ENCODE measurements at regions not wholly inside any gene's neighbourhood (a gene's known extent, or its start where the extent isn't known, plus 50 kb on each side); places are given as distances from the start of the nearest gene placed in this dataset.
"Not testable (repeated sequence)": the region's sequence is repeated elsewhere in the genome, so short reads cannot be mapped to it uniquely, and the experiment has no call there.

GRCh38 chr15:61376961-61377360 lies 147.9 kb upstream of the RORA start:
- H3K36me3 ChIP-seq: no peaks in the 10 kb centered on the region
- H3K4me2 ChIP-seq: no peak overlapping the region
- H4K20me1 ChIP-seq: no peaks in the 10 kb centered on the region
- H3K4me3 ChIP-seq: no peak overlapping the region
- no peak overlapping the region for H3K27ac ChIP-seq
- no peaks in the 10 kb centered on the region for H3K4me1 ChIP-seq
- no peak overlapping the region for H3K9ac ChIP-seq
- H3K27me3 ChIP-seq: no peaks in the 10 kb centered on the region
- no peak for TF ChIP-seq Cebpa-rat (IDR thresholded peaks at IDR 0.05)
- H3K9me3 ChIP-seq (replicated peaks in 1 of 11): no peaks in the 10 kb centered on the region; a peak in 1 of 22 replicates

- H3K9ac ChIP-seq: no peak overlapping the region
- no peaks in the 10 kb centered on the region; a peak in 1 of 22 replicates for H3K9me3 ChIP-seq (replicated peaks in 1 of 11)
- TF ChIP-seq Cebpa-rat (IDR thresholded peaks at IDR 0.05): no peak
Observed at GRCh38 chr15:61376516-61376915, 147.4 kb upstream of the RORA start.

GRCh38 chr15:61374848-61375247 lies 145.7 kb upstream of the RORA start:
- Histone ChIP-seq H3K4me3 (no peak overlapping the region), H3K4me1 (no peaks in the 10 kb centered on the region), H3K9ac (no peak overlapping the region), H3K36me3 (no peaks in the 10 kb centered on the region), H3K9me3 (replicated peaks in 1 of 11) (no peaks in the 10 kb centered on the region; a peak in 1 of 22 replicates), H3K4me2 (no peak overlapping the region), H3K27ac (no peak overlapping the region), H3K27me3 (no peaks in the 10 kb centered on the region), H4K20me1 (no peaks in the 10 kb centered on the region)
- TF ChIP-seq Cebpa-rat (IDR thresholded peaks at IDR 0.05): no peak

More at GRCh38 chr15:61376516-61376915, 147.4 kb upstream of the RORA start:
- no peak overlapping the region for H3K4me2 ChIP-seq
- H3K36me3 ChIP-seq: no peaks in the 10 kb centered on the region
- no peak overlapping the region for H3K4me3 ChIP-seq
- no peak overlapping the region for H3K27ac ChIP-seq
- no peaks in the 10 kb centered on the region for H4K20me1 ChIP-seq
- no peaks in the 10 kb centered on the region for H3K4me1 ChIP-seq
- H3K27me3 ChIP-seq: no peaks in the 10 kb centered on the region

GRCh38 chr15:61367953-61368352 lies 138.9 kb upstream of the RORA start:
- H3K9ac ChIP-seq: no peak overlapping the region
- no peaks in the 10 kb centered on the region for H3K27me3 ChIP-seq
- H3K9me3 ChIP-seq (replicated peaks in 1 of 11): peaks cover 5 to 24% (median 18%) of the 10 kb centered on the region in 11 experiments; a peak in 20 of 22 replicates
- H3K27ac ChIP-seq: no peak overlapping the region
- no peaks in the 10 kb centered on the region for H3K36me3 ChIP-seq
- H3K4me2 ChIP-seq: no peak overlapping the region
- no peaks in the 10 kb centered on the region for H3K4me1 ChIP-seq
- H4K20me1 ChIP-seq: no peaks in the 10 kb centered on the region
- no peak for TF ChIP-seq Cebpa-rat (IDR thresholded peaks at IDR 0.05)
- H3K4me3 ChIP-seq: no peak overlapping the region

- Histone ChIP-seq H3K4me1 (no peaks in the 10 kb centered on the region), H3K4me2 (no peak overlapping the region), H3K4me3 (no peak overlapping the region), H3K9ac (no peak overlapping the region), H3K36me3 (no peaks in the 10 kb centered on the region), H3K27ac (no peak overlapping the region), H4K20me1 (no peaks in the 10 kb centered on the region), H3K9me3 (replicated peaks in 1 of 11) (peaks cover 9 to 39% (median 25%) of the 10 kb centered on the region in 11 experiments; a peak in 20 of 22 replicates), H3K27me3 (no peaks in the 10 kb centered on the region)
- no peak for TF ChIP-seq Cebpa-rat (IDR thresholded peaks at IDR 0.05)
Observed at GRCh38 chr15:61364871-61365270, 135.8 kb upstream of the RORA start.

GRCh38 chr15:61362912-61363311 lies 133.8 kb upstream of the RORA start:
- H3K9me3 ChIP-seq (replicated peaks in 1 of 11): peaks cover 9 to 46% (median 25%) of the 10 kb centered on the region in 11 experiments; a peak in 20 of 22 replicates
- not testable (repeated sequence) for H3K4me3 ChIP-seq, H3K4me2 ChIP-seq, H3K36me3 ChIP-seq, H3K9ac ChIP-seq, H3K27ac ChIP-seq, H4K20me1 ChIP-seq, H3K27me3 ChIP-seq, H3K4me1 ChIP-seq

- Histone ChIP-seq H3K4me1 (peaks cover 0 to 7% (median 0%) of the 10 kb centered on the region in 10 experiments; a peak in 3 of 20 replicates), H3K27me3 (no peaks in the 10 kb centered on the region), H3K36me3 (no peaks in the 10 kb centered on the region), H3K4me3 (no peak overlapping the region), H3K27ac (no peak overlapping the region), H3K9ac (no peak overlapping the region), H3K4me2 (no peak overlapping the region), H3K9me3 (replicated peaks in 1 of 11) (peaks cover 0 to 8% (median 0%) of the 10 kb centered on the region in 11 experiments; a peak in 3 of 22 replicates), H4K20me1 (no peaks in the 10 kb centered on the region)
- TF ChIP-seq Cebpa-rat (IDR thresholded peaks at IDR 0.05): no peak
Observed at GRCh38 chr15:61344293-61344692, 115.2 kb upstream of the RORA start.

GRCh38 chr15:61342390-61342789 lies 113.3 kb upstream of the RORA start:
- H3K36me3 ChIP-seq: no peaks in the 10 kb centered on the region
- no peak overlapping the region for H3K4me2 ChIP-seq
- no peaks in the 10 kb centered on the region for H3K4me1 ChIP-seq
- H4K20me1 ChIP-seq: no peaks in the 10 kb centered on the region
- H3K4me3 ChIP-seq: no peak overlapping the region
- H3K27me3 ChIP-seq: no peaks in the 10 kb centered on the region
- H3K9ac ChIP-seq: no peak overlapping the region
- no peak overlapping the region for H3K27ac ChIP-seq
- no peak for TF ChIP-seq Cebpa-rat (IDR thresholded peaks at IDR 0.05)
- peaks cover 0 to 8% (median 0%) of the 10 kb centered on the region in 11 experiments; a peak in 3 of 22 replicates for H3K9me3 ChIP-seq (replicated peaks in 1 of 11)

- Histone ChIP-seq H3K4me3 (no peak overlapping the region), H4K20me1 (no peaks in the 10 kb centered on the region), H3K27me3 (no peaks in the 10 kb centered on the region), H3K4me2 (no peak overlapping the region), H3K9ac (no peak overlapping the region), H3K36me3 (no peaks in the 10 kb centered on the region), H3K4me1 (no peaks in the 10 kb centered on the region), H3K27ac (no peak overlapping the region), H3K9me3 (replicated peaks in 1 of 11) (peaks cover 9 to 18% (median 15%) of the 10 kb centered on the region in 11 experiments; a peak in 21 of 22 replicates)
- TF ChIP-seq Cebpa-rat (IDR thresholded peaks at IDR 0.05): no peak
Observed at GRCh38 chr15:61339516-61339915, 110.4 kb upstream of the RORA start.

- H3K9me3 ChIP-seq (replicated peaks in 1 of 11): peaks cover 9 to 20% (median 17%) of the 10 kb centered on the region in 11 experiments; a peak in 21 of 22 replicates
- H3K4me1 ChIP-seq: no peaks in the 10 kb centered on the region
- H3K27ac ChIP-seq: no peak overlapping the region
- H3K27me3 ChIP-seq: no peaks in the 10 kb centered on the region
- no peaks in the 10 kb centered on the region for H4K20me1 ChIP-seq
- no peak for TF ChIP-seq Cebpa-rat (IDR thresholded peaks at IDR 0.05)
- H3K9ac ChIP-seq: no peak overlapping the region
- no peaks in the 10 kb centered on the region for H3K36me3 ChIP-seq
- no peak overlapping the region for H3K4me2 ChIP-seq
- no peak overlapping the region for H3K4me3 ChIP-seq
Observed at GRCh38 chr15:61337541-61337940, 108.4 kb upstream of the RORA start.
